HepG2 (cell line): ENCODE measurements at regions not wholly inside any gene's neighbourhood (a gene's known extent, or its start where the extent isn't known, plus 50 kb on each side); places are given as distances from the start of the nearest gene placed in this dataset.

ENCODE experiments used
- ATAC-seq: fragments of 200-7000 bp; cut with Tn5 transposase; 3 replicates; pipeline ENCODE4 v1.9.1; 2020; ENCODE audit warnings: mild to moderate bottlenecking, moderate library complexity
- BruUV-seq: library from RNA; stranded (reverse); fragments of 400-500 nt; replicated peaks from 2 replicates; lab custom pipeline; 2021; lab: Mats Ljungman, UMichigan
- CTCF ChIA-PET: fragments of 300-600 bp; formaldehyde crosslinking; extraction: SDS; loops from one replicate; lab custom pipeline; 2021; ENCODE audit warnings: low total read pairs, inconsistent platforms, low intra/inter-chr PET ratio; lab: Yijun Ruan, JAX
- POLR2A ChIA-PET: fragments of 350-600 bp; sonication (Branson Sonifier 250); formaldehyde crosslinking; loops from one replicate; lab custom pipeline; 2020; ENCODE audit warnings: antibody characterized with exemption, inconsistent platforms; lab: Yijun Ruan, JAX
- DNase-seq: peaks from one replicate; pipeline ENCODE4 v3.0.0-alpha.2; 2015; ENCODE audit warnings: low spot score
- FAIRE-seq: peaks from 3 replicates; lab custom pipeline; 2011; peaks lifted over from hg19 to GRCh38; lab: Jason Lieb, UNC
- H2AFZ ChIP-seq: one replicate; pipeline ENCODE4 v1.6.1; 2011; ENCODE audit warnings: low read length, inconsistent platforms
- H3K27ac ChIP-seq: fragments of 300-600 bp; 3 replicates; pipeline ENCODE4 v1.8.0; 2011; ENCODE audit warnings: mixed run types, mild to moderate bottlenecking, mixed read lengths, low read length, inconsistent platforms; ENCODE audit not compliant: insufficient read depth; ENCODE audit errors: extremely low read length
- H3K27me3 ChIP-seq, 2 experiments: fragments of 200-600 bp in 1 of 2; 2 replicates in 1 of 2; 3 replicates in 1 of 2; pipeline versions ENCODE4 v1.6.0 to v1.8.0; 2011; ENCODE audit warnings: low read length in 2 of 2, mild to moderate bottlenecking in 2 of 2, moderate library complexity in 2 of 2, inconsistent platforms in 1 of 2; ENCODE audit not compliant: insufficient read depth in 2 of 2, control insufficient read depth in 1 of 2
- H3K36me3 ChIP-seq, 2 experiments: fragments of 200-600 bp in 1 of 2; replicated peaks in 1 of 2; 2 replicates in 1 of 2; 3 replicates in 1 of 2; pipeline versions ENCODE4 v1.5.1 to v1.8.0; 2011; ENCODE audit warnings: low read length in 2 of 2, inconsistent platforms in 1 of 2; ENCODE audit not compliant: insufficient read depth in 2 of 2, control insufficient read depth in 1 of 2
- H3K4me1 ChIP-seq: 2 replicates; pipeline ENCODE4 v1.5.1; 2012; ENCODE audit warnings: low read length, inconsistent platforms; ENCODE audit not compliant: insufficient read depth
- H3K4me2 ChIP-seq: 2 replicates; pipeline ENCODE4 v1.6.0; 2011; ENCODE audit warnings: low read depth, low read length, inconsistent platforms
- H3K4me3 ChIP-seq, 3 experiments: fragments of 200-600 bp in 1 of 3; sonication (generic), shearing (Covaris generic) in 1 of 3; replicated peaks in 1 of 3; 2 replicates each; pipeline ENCODE4 v1.5.1; 2011 to 2016; ENCODE audit warnings: low read length in 3 of 3, inconsistent platforms in 2 of 3, low read depth in 2 of 3, mild to moderate bottlenecking in 2 of 3, control low read depth in 1 of 3, mixed read lengths in 1 of 3; ENCODE audit not compliant: insufficient read depth in 1 of 3
- H3K79me2 ChIP-seq: one replicate; pipeline ENCODE4 v1.6.1; 2011; ENCODE audit warnings: low read length, inconsistent platforms; ENCODE audit not compliant: insufficient read depth
- H3K9ac ChIP-seq: 2 replicates; pipeline ENCODE4 v1.6.0; 2011; ENCODE audit warnings: mild to moderate bottlenecking, low read depth, low read length, inconsistent platforms; ENCODE audit not compliant: insufficient read depth
- H3K9me3 ChIP-seq: 2 replicates; pipeline ENCODE4 v1.5.1; 2012; ENCODE audit warnings: mild to moderate bottlenecking, low read length
- H4K20me1 ChIP-seq: 2 replicates; pipeline ENCODE4 v1.6.0; 2011; ENCODE audit warnings: inconsistent platforms, mild to moderate bottlenecking, low read length, moderate library complexity; ENCODE audit not compliant: insufficient read depth
- ARNT ChIP-seq: fragments of 450-650 bp; IDR thresholded peaks from 2 replicates; pipeline ENCODE4 v1.6.1; 2017
- GABPA ChIP-seq, 2 experiments: IDR thresholded peaks; 2 replicates each; pipeline ENCODE4 v1.6.1; 2011 to 2016; ENCODE audit warnings: low read depth in 2 of 2, low read length in 1 of 2, missing biosample characterization in 1 of 2, missing genetic modification characterization in 1 of 2
- MXD1 ChIP-seq: sonication (generic); formaldehyde crosslinking; IDR thresholded peaks from 2 replicates; pipeline ENCODE4 v1.4.0; 2020; ENCODE audit warnings: mild to moderate bottlenecking, missing genetic modification reagents
- POGZ ChIP-seq: sonication (generic); formaldehyde crosslinking; IDR thresholded peaks from 2 replicates; pipeline ENCODE4 v1.4.0; 2020; ENCODE audit warnings: mild to moderate bottlenecking, missing genetic modification reagents
- SMAD3 ChIP-seq: sonication (generic); formaldehyde crosslinking; IDR thresholded peaks from 2 replicates; pipeline ENCODE4 v1.4.0; 2020; ENCODE audit warnings: missing genetic modification reagents
- SRSF4 ChIP-seq: fragments of 200-400 bp; formaldehyde crosslinking; IDR thresholded peaks from one replicate; pipeline ENCODE4 v1.6.1; 2018; ENCODE audit warnings: mild to moderate bottlenecking, low read depth, low read length, moderate library complexity; ENCODE audit not compliant: poor library complexity, severe bottlenecking
- SRY ChIP-seq: sonication (generic); formaldehyde crosslinking; IDR thresholded peaks from 2 replicates; pipeline ENCODE4 v1.8.0; 2022; ENCODE audit warnings: mild to moderate bottlenecking, missing genetic modification reagents
- ZC3H13 ChIP-seq: sonication (generic); formaldehyde crosslinking; IDR thresholded peaks from 2 replicates; pipeline ENCODE4 v1.8.1; 2023; ENCODE audit warnings: mild to moderate bottlenecking, missing genetic modification reagents, moderate library complexity
- ZNF136 ChIP-seq: sonication (generic); formaldehyde crosslinking; IDR thresholded peaks from 2 replicates; pipeline ENCODE4 v1.8.1; 2022; ENCODE audit warnings: low read depth, mild to moderate bottlenecking, moderate library complexity, missing genetic modification reagents
- ZNF326 ChIP-seq: sonication (generic); formaldehyde crosslinking; IDR thresholded peaks from 2 replicates; pipeline ENCODE4 v1.4.0; 2020; ENCODE audit warnings: missing genetic modification reagents, borderline replicate concordance
- ZNF337 ChIP-seq: sonication (generic); formaldehyde crosslinking; IDR thresholded peaks from 2 replicates; pipeline ENCODE4 v1.5.1; 2020; ENCODE audit warnings: missing genetic modification reagents, low read depth, mild to moderate bottlenecking, borderline replicate concordance
- ZNF777 ChIP-seq: sonication (generic); formaldehyde crosslinking; IDR thresholded peaks from 2 replicates; pipeline ENCODE4 v1.4.0; 2020; ENCODE audit warnings: missing genetic modification reagents
- ZNF891 ChIP-seq: sonication (generic); formaldehyde crosslinking; IDR thresholded peaks from 2 replicates; pipeline ENCODE4 v1.5.0; 2020; ENCODE audit warnings: mild to moderate bottlenecking, missing genetic modification reagents
- WGBS: methylation state at CpG from one replicate; pipeline ENCODE4 v1.1.6; 2017; ENCODE audit warnings: low lambda C conversion rate; 5-methylcytosine and 5-hydroxymethylcytosine counted together
- in situ Hi-C: cut with HindIII; loops from 2 replicates; pipeline ENCODE4 v1.10.0; 2017; ENCODE audit warnings: low pct_unique_long_range_greater_than_20kb; ENCODE audit not compliant: extremely low pct_ligation_motif_present
- intact Hi-C: fragments of 100-400 bp; cut with micrococcal nuclease; formaldehyde crosslinking; loops from one replicate; pipeline ENCODE4 v1.10.0; 2022; ENCODE audit not compliant: unreplicated experiment
- TF ChIP-seq, protein P1 (sequence below): sonication (generic); formaldehyde crosslinking; IDR thresholded peaks from 2 replicates; pipeline ENCODE4 v1.4.0; 2020; ENCODE audit warnings: missing genetic modification reagents
- TF ChIP-seq, protein P2 (sequence below): sonication (generic); formaldehyde crosslinking; IDR thresholded peaks from 2 replicates; pipeline ENCODE4 v1.4.0; 2020; ENCODE audit warnings: missing genetic modification reagents, borderline replicate concordance
- TF ChIP-seq, protein P3 (sequence below): sonication (generic); formaldehyde crosslinking; IDR thresholded peaks from 2 replicates; pipeline ENCODE4 v1.4.0; 2020; ENCODE audit warnings: missing genetic modification reagents

- no peak for TF ChIP-seq SRSF4
- TF ChIP-seq, protein P1, sequence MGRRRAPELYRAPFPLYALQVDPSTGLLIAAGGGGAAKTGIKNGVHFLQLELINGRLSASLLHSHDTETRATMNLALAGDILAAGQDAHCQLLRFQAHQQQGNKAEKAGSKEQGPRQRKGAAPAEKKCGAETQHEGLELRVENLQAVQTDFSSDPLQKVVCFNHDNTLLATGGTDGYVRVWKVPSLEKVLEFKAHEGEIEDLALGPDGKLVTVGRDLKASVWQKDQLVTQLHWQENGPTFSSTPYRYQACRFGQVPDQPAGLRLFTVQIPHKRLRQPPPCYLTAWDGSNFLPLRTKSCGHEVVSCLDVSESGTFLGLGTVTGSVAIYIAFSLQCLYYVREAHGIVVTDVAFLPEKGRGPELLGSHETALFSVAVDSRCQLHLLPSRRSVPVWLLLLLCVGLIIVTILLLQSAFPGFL (CRISPR knock-in tag): no peak
- no peak for TF ChIP-seq ARNT
- TF ChIP-seq ZC3H13 (CRISPR knock-in tag): no peak
- no peak for TF ChIP-seq ZNF136 (CRISPR knock-in tag)
- TF ChIP-seq ZNF891 (CRISPR knock-in tag): no peak
- TF ChIP-seq GABPA (IDR thresholded peaks at IDR 0.05; ENCODE audit: low read depth, low read length): no peak
- TF ChIP-seq GABPA (CRISPR knock-in tag; IDR thresholded peaks at IDR 0.05; ENCODE audit: low read depth): no peak
- no peak for TF ChIP-seq MXD1 (CRISPR knock-in tag)
- no peak for TF ChIP-seq SRY (CRISPR knock-in tag)
Measured at GRCh38 chr3:118799303-118799702, 235.3 kb downstream of the IGSF11 start (continued).

DNA sequence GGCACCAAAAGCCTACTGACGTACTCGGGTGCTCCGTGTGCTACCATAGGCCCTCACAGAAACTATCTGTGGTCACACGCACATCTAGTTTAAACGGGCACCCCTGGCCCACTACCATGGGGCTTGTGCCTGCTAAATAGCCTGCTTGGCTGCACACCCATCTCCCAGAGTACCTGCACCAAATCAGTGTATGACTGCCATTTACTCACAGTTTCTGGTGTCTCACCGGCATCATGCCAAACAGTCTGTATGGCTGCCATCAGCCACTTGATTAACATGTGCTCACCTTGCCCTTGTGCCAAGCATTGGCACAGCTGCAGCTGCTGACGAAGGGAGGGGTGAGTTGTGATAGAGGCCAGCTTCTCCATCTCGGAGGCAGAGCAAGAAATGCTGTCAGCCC, 232.7 kb downstream of the IGSF11 start:
- POLR2A ChIA-PET: no interaction called here
- Histone ChIP-seq H3K4me2 (no peak overlapping the region), H2AFZ (no peak overlapping the region), H4K20me1 (no peaks in the 10 kb centered on the region), H3K4me1 (peaks cover 10% of the 10 kb centered on the region; the same call in 1 of the 2 replicates), H3K27me3 (no peaks in the 10 kb centered on the region), H3K9ac (no peak overlapping the region), H3K36me3 (no peaks in the 10 kb centered on the region), H3K9me3 (no peaks in the 10 kb centered on the region), H3K4me3 (no peak overlapping the region), H3K27ac (no peak overlapping the region), H3K79me2 (no peaks in the 10 kb centered on the region)
- no peak for DNase-seq
- CTCF ChIA-PET: no interaction called here
- no peak for FAIRE-seq
- WGBS: 27% methylated on average over 8 of the region's 8 CpGs
- in situ Hi-C loops (no loop called here), intact Hi-C loops (no loop called here)
- ATAC-seq: no peak
- BruUV-seq: no TSS peak
- TF ChIP-seq ZNF337 (CRISPR knock-in tag): no peak
- no peak for TF ChIP-seq ZNF326 (CRISPR knock-in tag)
- TF ChIP-seq SMAD3 (CRISPR knock-in tag): no peak
- TF ChIP-seq ZNF777 (CRISPR knock-in tag): no peak
- TF ChIP-seq, protein P2, sequence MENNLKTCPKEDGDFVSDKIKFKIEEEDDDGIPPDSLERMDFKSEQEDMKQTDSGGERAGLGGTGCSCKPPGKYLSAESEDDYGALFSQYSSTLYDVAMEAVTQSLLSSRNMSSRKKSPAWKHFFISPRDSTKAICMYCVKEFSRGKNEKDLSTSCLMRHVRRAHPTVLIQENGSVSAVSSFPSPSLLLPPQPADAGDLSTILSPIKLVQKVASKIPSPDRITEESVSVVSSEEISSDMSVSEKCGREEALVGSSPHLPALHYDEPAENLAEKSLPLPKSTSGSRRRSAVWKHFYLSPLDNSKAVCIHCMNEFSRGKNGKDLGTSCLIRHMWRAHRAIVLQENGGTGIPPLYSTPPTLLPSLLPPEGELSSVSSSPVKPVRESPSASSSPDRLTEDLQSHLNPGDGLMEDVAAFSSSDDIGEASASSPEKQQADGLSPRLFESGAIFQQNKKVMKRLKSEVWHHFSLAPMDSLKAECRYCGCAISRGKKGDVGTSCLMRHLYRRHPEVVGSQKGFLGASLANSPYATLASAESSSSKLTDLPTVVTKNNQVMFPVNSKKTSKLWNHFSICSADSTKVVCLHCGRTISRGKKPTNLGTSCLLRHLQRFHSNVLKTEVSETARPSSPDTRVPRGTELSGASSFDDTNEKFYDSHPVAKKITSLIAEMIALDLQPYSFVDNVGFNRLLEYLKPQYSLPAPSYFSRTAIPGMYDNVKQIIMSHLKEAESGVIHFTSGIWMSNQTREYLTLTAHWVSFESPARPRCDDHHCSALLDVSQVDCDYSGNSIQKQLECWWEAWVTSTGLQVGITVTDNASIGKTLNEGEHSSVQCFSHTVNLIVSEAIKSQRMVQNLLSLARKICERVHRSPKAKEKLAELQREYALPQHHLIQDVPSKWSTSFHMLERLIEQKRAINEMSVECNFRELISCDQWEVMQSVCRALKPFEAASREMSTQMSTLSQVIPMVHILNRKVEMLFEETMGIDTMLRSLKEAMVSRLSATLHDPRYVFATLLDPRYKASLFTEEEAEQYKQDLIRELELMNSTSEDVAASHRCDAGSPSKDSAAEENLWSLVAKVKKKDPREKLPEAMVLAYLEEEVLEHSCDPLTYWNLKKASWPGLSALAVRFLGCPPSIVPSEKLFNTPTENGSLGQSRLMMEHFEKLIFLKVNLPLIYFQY (CRISPR knock-in tag): no peak
- TF ChIP-seq, protein P3, sequence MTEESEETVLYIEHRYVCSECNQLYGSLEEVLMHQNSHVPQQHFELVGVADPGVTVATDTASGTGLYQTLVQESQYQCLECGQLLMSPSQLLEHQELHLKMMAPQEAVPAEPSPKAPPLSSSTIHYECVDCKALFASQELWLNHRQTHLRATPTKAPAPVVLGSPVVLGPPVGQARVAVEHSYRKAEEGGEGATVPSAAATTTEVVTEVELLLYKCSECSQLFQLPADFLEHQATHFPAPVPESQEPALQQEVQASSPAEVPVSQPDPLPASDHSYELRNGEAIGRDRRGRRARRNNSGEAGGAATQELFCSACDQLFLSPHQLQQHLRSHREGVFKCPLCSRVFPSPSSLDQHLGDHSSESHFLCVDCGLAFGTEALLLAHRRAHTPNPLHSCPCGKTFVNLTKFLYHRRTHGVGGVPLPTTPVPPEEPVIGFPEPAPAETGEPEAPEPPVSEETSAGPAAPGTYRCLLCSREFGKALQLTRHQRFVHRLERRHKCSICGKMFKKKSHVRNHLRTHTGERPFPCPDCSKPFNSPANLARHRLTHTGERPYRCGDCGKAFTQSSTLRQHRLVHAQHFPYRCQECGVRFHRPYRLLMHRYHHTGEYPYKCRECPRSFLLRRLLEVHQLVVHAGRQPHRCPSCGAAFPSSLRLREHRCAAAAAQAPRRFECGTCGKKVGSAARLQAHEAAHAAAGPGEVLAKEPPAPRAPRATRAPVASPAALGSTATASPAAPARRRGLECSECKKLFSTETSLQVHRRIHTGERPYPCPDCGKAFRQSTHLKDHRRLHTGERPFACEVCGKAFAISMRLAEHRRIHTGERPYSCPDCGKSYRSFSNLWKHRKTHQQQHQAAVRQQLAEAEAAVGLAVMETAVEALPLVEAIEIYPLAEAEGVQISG (CRISPR knock-in tag): no peak
- TF ChIP-seq POGZ (CRISPR knock-in tag): no peak
